AG09309 (cell line): ENCODE measurements at regions not wholly inside any gene's neighbourhood (a gene's known extent, or its start where the extent isn't known, plus 50 kb on each side); places are given as distances from the start of the nearest gene placed in this dataset.
"Not testable (repeated sequence)": the region's sequence is repeated elsewhere in the genome, so short reads cannot be mapped to it uniquely, and the experiment has no call there.

Source experiments
- DNase-seq: peaks from one replicate; pipeline ENCODE4 v3.0.0-alpha.2; 2010; ENCODE audit warnings: low read depth
- H3K4me3 ChIP-seq: 2 replicates; pipeline ENCODE4 v1.5.1; 2011; ENCODE audit warnings: mild to moderate bottlenecking, low read depth, low read length, moderate library complexity; ENCODE audit not compliant: control insufficient read depth
- TF ChIP-seq, protein P1 (sequence below): IDR thresholded peaks from 2 replicates; pipeline ENCODE4 v1.5.1; 2011; ENCODE audit warnings: mild to moderate bottlenecking, low read depth, low read length, inconsistent platforms; ENCODE audit not compliant: insufficient read depth, control insufficient read depth; ENCODE audit errors: missing control alignments

DNA sequence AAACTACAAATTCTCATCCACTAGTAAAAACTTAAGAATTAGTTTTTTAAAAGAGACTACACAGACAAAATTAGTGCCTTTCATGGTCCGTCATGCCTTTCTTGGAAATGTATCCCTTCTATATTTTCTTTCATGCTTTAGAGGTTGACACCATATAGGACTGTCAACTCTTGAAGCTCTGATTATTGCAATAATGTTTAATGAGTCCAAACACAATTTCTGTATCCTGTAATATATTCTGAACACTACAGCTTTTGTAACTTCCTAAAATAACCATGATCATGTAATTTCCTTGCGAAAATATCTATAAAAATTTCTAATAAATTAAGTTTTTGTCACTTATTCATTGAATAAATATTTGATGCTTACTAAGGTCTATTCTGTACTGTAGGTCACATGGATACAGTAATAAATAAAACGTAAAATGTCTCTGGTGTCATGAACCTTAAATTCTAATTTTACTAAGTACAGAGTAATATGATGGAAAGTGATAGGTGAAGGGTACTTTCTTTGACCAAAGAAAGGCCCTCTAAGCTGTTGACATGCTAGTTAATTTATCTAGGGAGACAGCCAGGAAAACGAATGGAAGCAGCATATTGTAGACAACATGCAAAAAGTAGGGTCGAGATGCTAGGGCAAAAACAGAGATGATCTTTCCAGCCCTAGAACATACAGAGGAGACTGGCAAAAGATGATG, 687.3 kb upstream of the PCDH9 start:
- TF ChIP-seq, protein P1, sequence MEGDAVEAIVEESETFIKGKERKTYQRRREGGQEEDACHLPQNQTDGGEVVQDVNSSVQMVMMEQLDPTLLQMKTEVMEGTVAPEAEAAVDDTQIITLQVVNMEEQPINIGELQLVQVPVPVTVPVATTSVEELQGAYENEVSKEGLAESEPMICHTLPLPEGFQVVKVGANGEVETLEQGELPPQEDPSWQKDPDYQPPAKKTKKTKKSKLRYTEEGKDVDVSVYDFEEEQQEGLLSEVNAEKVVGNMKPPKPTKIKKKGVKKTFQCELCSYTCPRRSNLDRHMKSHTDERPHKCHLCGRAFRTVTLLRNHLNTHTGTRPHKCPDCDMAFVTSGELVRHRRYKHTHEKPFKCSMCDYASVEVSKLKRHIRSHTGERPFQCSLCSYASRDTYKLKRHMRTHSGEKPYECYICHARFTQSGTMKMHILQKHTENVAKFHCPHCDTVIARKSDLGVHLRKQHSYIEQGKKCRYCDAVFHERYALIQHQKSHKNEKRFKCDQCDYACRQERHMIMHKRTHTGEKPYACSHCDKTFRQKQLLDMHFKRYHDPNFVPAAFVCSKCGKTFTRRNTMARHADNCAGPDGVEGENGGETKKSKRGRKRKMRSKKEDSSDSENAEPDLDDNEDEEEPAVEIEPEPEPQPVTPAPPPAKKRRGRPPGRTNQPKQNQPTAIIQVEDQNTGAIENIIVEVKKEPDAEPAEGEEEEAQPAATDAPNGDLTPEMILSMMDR, result no peak
- no peak overlapping the region for H3K4me3 ChIP-seq
- no peak for DNase-seq

DNA sequence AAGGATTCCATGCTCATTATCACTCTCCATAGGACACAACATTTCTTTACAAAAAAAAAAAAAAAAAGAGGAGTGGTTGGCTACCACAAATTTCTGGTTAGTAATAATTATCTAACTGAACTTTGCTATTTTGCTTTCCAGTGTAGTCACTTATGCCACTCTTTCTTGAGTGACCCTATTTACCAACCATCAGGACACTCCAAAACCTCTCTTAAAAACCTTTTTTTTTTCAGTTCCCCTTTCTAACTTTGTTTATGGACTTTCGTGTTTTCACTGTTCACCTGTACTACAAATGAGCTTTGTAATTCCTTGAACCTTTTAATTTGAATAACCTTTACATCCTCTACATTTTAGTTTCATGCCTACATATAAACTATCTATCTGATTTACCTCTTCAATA, 686.5 kb upstream of the PCDH9 start:
- TF ChIP-seq, protein P1, result no peak
- no peak for DNase-seq
- H3K4me3 ChIP-seq, result no peak overlapping the region

DNA sequence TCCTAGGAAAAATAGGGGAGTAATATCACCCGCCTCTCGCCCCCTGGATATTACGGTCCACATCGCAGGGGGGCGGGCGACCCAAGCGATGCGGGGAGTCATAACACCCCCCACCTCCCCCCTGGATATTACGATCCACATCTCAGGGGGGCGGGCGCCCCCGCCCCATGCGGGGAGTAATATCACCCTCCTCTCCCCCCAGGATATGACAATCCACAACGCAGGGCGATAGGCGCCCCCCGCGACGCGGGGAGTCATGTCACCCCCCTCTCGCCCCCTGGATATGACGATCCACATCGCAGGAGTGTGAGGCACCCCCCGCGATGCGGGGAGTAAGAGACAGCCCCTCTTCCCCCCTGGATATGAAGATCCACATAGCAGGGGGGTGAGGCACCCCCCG, 684.4 kb upstream of the PCDH9 start:
- no peak overlapping the region for H3K4me3 ChIP-seq
- TF ChIP-seq, protein P1, result no peak
- DNase-seq, result no peak

DNA sequence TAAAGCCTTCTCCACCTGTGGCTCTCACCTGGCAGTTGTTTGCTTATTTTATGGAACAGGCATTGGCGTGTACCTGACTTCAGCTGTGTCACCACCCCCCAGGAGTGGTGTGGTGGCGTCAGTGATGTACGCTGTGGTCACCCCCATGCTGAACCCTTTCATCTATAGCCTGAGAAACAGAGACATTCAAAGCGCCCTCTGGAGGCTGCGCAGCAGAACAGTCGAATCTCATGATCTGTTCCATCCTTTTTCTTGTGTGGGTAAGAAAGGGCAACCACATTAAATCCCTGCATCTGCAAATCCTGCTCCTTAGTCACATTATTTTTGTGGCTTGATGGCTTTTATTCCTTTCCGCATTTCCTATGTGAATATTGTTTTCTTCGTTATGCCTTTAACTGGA, 672.8 kb upstream of the PCDH9 start:
- DNase-seq, H3K4me3 ChIP-seq: not testable (repeated sequence)

DNA sequence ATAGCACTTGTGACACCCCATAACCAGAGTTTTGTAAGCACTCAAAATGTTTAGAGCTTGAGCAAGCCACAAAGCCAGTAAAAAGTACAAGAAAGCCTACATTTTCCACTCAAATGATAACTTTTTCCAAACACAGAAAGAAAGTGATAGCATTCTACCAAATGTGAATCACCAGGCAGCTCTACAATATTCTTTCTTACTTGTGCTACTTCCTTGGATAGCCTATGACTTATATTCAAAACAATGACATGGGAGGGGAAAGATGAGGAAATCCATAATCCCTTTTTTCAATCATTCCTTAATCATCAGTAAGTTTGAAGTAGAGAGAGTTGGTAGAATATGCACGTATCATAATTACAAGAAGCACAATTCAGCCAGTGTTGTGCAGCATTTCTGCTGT, 650.8 kb upstream of the PCDH9 start:
- no peak overlapping the region for H3K4me3 ChIP-seq
- no peak for DNase-seq
- TF ChIP-seq, protein P1, result no peak

DNA sequence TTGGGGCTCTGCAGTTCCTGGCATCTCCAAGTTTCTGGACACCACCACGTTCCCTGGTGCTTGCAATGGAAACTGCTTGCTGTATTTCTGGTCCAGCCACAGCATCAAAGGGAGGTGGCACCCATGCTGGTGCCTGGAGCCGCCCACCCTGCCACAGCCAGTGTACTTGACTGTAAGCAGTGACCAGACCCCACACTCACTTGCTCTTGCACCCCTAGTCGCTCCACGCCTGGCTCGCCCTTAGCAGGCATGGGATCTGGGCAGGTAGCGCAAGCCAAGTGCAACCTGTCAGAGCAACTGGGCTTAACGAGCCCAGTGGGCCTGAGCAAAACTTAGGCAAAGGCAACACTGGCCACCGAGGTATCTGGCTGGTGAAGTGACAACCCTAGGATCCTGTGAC, 648.2 kb upstream of the PCDH9 start:
- no peak for DNase-seq
- TF ChIP-seq, protein P1, result no peak
- no peak overlapping the region for H3K4me3 ChIP-seq

DNA sequence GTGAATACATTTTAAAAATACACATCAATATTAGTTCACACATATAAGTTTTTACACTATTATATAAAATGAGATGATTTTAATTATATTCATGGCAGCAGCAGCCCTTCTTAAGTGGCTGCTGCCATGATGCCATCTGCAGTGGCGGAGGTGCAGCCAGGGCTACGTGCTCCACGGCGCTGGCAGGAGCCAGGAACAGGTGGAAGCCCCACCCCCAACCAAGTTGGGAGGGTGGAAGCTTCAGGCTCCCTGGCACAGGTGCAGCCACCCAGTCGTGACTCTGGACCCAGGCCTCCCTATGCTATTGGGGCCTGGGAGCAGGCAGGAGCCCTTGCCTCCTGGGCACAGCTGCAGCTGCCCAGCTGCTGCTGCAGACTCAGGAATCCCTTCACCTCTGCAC, 646.9 kb upstream of the PCDH9 start:
- no peak for DNase-seq
- TF ChIP-seq, protein P1, result no peak
- H3K4me3 ChIP-seq, result no peak overlapping the region
